ENCODE measurements at regions not wholly inside any gene's neighbourhood (a gene's known extent, or its start where the extent isn't known, plus 50 kb on each side); places are given as distances from the start of the nearest gene placed in this dataset.

- Histone ChIP-seq H2AFZ (ENCODE audit: low read length) (no peak overlapping the region), H3K79me2 (ENCODE audit: insufficient read depth, low read depth, low read length) (no peaks in the 10 kb centered on the region), H4K20me1 (ENCODE audit: insufficient read depth, low read length) (no peaks in the 10 kb centered on the region), H3K36me3 (ENCODE audit: insufficient read depth, low read length) (no peaks in the 10 kb centered on the region), H3K27ac (ENCODE audit: low read depth, low read length, poor library complexity, severe bottlenecking) (no peak overlapping the region), H3K4me2 (ENCODE audit: low read length) (no peak overlapping the region), H3K4me1 (ENCODE audit: insufficient read depth, low read length, poor library complexity, severe bottlenecking) (no peaks in the 10 kb centered on the region), H3K9me2 (ENCODE audit: insufficient read depth, low read length) (no peaks in the 10 kb centered on the region), H3K9me3 (ENCODE audit: low read length) (no peaks in the 10 kb centered on the region), H3K4me3 (ENCODE audit: low read depth, low read length, poor library complexity, severe bottlenecking) (no peak overlapping the region)
- ChIA-PET CTCF (ENCODE audit: unreplicated experiment) (no interaction called here), POLR2A (no interaction called here)
- BruUV-seq (replicated peaks) = no TSS peak
- TF ChIP-seq CTCF (conservative IDR thresholded peaks at IDR 0.05; ENCODE audit: low read length) (no peak), EZH2phosphoT487 (IDR thresholded peaks at IDR 0.05; ENCODE audit: borderline replicate concordance, low read depth, low read length) (no peak)
- no peak for DNase-seq (ENCODE audit: low spot score)
- intact Hi-C loops (cut with micrococcal nuclease; ENCODE audit: unreplicated experiment) = no loop called here
These were observed 274.8 kb upstream of the NCKAP5 start for GRCh38 chr2:133843091-133843490.

GRCh38 chr2:133843551-133843950 lies 275.3 kb upstream of the NCKAP5 start:
- ChIA-PET POLR2A (interaction anchor here (0.7 kb wide), 1 partner anchor 12 kb away, joined by 3 read pairs; no protein-coding TSS in a partner anchor), CTCF (ENCODE audit: unreplicated experiment) (interaction anchor here (0.6 kb wide), 1 partner anchor 239 kb away, joined by 3 read pairs; no protein-coding TSS in a partner anchor)
- H3K9me2 ChIP-seq (ENCODE audit: insufficient read depth, low read length) = no peaks in the 10 kb centered on the region
- no peaks in the 10 kb centered on the region for H3K4me1 ChIP-seq (ENCODE audit: insufficient read depth, low read length, poor library complexity, severe bottlenecking)
- intact Hi-C loops (cut with micrococcal nuclease; ENCODE audit: unreplicated experiment) = no loop called here
- DNase-seq (ENCODE audit: low spot score) = no peak
- no TSS peak for BruUV-seq (replicated peaks)
- H2AFZ ChIP-seq (ENCODE audit: low read length) = no peak overlapping the region
- no peak overlapping the region for H3K27ac ChIP-seq (ENCODE audit: low read depth, low read length, poor library complexity, severe bottlenecking)
- TF ChIP-seq EZH2phosphoT487 (IDR thresholded peaks at IDR 0.05; ENCODE audit: borderline replicate concordance, low read depth, low read length) = no peak
- TF ChIP-seq CTCF (conservative IDR thresholded peaks at IDR 0.05; ENCODE audit: low read length) = no peak
- H4K20me1 ChIP-seq (ENCODE audit: insufficient read depth, low read length) = no peaks in the 10 kb centered on the region
- no peaks in the 10 kb centered on the region for H3K36me3 ChIP-seq (ENCODE audit: insufficient read depth, low read length)
- H3K9me3 ChIP-seq (ENCODE audit: low read length) = no peaks in the 10 kb centered on the region
- no peaks in the 10 kb centered on the region for H3K79me2 ChIP-seq (ENCODE audit: insufficient read depth, low read depth, low read length)
- no peak overlapping the region for H3K4me3 ChIP-seq (ENCODE audit: low read depth, low read length, poor library complexity, severe bottlenecking)
- no peak overlapping the region for H3K4me2 ChIP-seq (ENCODE audit: low read length)

- ChIA-PET POLR2A (interaction anchor here (0.6 to 0.7 kb wide), 2 partner anchors 13 to 149 kb away, joined by 3 read pairs; no protein-coding TSS in a partner anchor), CTCF (ENCODE audit: unreplicated experiment) (no interaction called here)
- intact Hi-C loops (cut with micrococcal nuclease; ENCODE audit: unreplicated experiment) = no loop called here
- no peak overlapping the region for H2AFZ ChIP-seq (ENCODE audit: low read length)
- H3K79me2 ChIP-seq (ENCODE audit: insufficient read depth, low read depth, low read length) = no peaks in the 10 kb centered on the region
- H3K9me2 ChIP-seq (ENCODE audit: insufficient read depth, low read length) = no peaks in the 10 kb centered on the region
- H3K4me1 ChIP-seq (ENCODE audit: insufficient read depth, low read length, poor library complexity, severe bottlenecking) = no peaks in the 10 kb centered on the region
- TF ChIP-seq EZH2phosphoT487 (IDR thresholded peaks at IDR 0.05; ENCODE audit: borderline replicate concordance, low read depth, low read length) (no peak), CTCF (conservative IDR thresholded peaks at IDR 0.05; ENCODE audit: low read length) (peak; percentile 93)
- H3K27ac ChIP-seq (ENCODE audit: low read depth, low read length, poor library complexity, severe bottlenecking) = no peak overlapping the region
- no peaks in the 10 kb centered on the region for H4K20me1 ChIP-seq (ENCODE audit: insufficient read depth, low read length)
- BruUV-seq (replicated peaks) = no TSS peak
- no peak overlapping the region for H3K4me2 ChIP-seq (ENCODE audit: low read length)
- DNase-seq (ENCODE audit: low spot score) = peak; percentile 63
- no peaks in the 10 kb centered on the region for H3K9me3 ChIP-seq (ENCODE audit: low read length)
- no peak overlapping the region for H3K4me3 ChIP-seq (ENCODE audit: low read depth, low read length, poor library complexity, severe bottlenecking)
- H3K36me3 ChIP-seq (ENCODE audit: insufficient read depth, low read length) = no peaks in the 10 kb centered on the region
These were observed 276.1 kb upstream of the NCKAP5 start for GRCh38 chr2:133844214-133844892.
